H1 (cell line): ENCODE measurements at regions not wholly inside any gene's neighbourhood (a gene's known extent, or its start where the extent isn't known, plus 50 kb on each side); places are given as distances from the start of the nearest gene placed in this dataset.

ENCODE experiments used
- CTCF ChIA-PET: fragments of 300-600 bp; sonication (Branson Sonifier 250); formaldehyde crosslinking; loops from one replicate; lab custom pipeline; 2021; ENCODE audit not compliant: partially characterized antibody; lab: Charles Lee
- POLR2A ChIA-PET: fragments of 300-600 bp; sonication (Branson Sonifier 250); formaldehyde crosslinking; loops from one replicate; lab custom pipeline; 2021; ENCODE audit warnings: inconsistent platforms; ENCODE audit not compliant: partially characterized antibody; lab: Charles Lee
- DNase-seq, 2 experiments: peaks; one replicate each; pipeline versions ENCODE4 v3.0.0 to v3.0.0-alpha.2; 2010 to 2022; ENCODE audit warnings: low spot score in 2 of 2, low read depth in 1 of 2, mixed read lengths in 1 of 2
- FAIRE-seq: peaks from 2 replicates; lab custom pipeline; 2011; peaks lifted over from hg19 to GRCh38; lab: Jason Lieb, UNC
- H2AFZ ChIP-seq: 2 replicates; pipeline ENCODE4 v1.8.1; 2012; ENCODE audit warnings: low read length, inconsistent platforms
- H2AK5ac ChIP-seq: 2 replicates; pipeline ENCODE4 v1.6.1; 2013; ENCODE audit warnings: low read depth, low read length
- H2BK120ac ChIP-seq: replicated peaks from 2 replicates; pipeline ENCODE3; 2013; ENCODE audit warnings: low read depth, low read length, inconsistent platforms
- H2BK12ac ChIP-seq: 2 replicates; pipeline ENCODE4 v1.6.1; 2013; ENCODE audit warnings: low read depth, low read length
- H2BK15ac ChIP-seq: 2 replicates; pipeline ENCODE4 v1.6.1; 2013; ENCODE audit warnings: low read length
- H2BK20ac ChIP-seq: 2 replicates; pipeline ENCODE4 v1.6.1; 2013; ENCODE audit warnings: low read length
- H2BK5ac ChIP-seq: 2 replicates; pipeline ENCODE4 v1.6.1; 2013; ENCODE audit warnings: low read depth, low read length
- H3K14ac ChIP-seq: 2 replicates; pipeline ENCODE4 v1.6.1; 2013; ENCODE audit warnings: inconsistent platforms; ENCODE audit not compliant: insufficient read length
- H3K18ac ChIP-seq: 2 replicates; pipeline ENCODE4 v1.6.1; 2013; ENCODE audit warnings: low read length; ENCODE audit errors: extremely low read depth
- H3K23ac ChIP-seq: 2 replicates; pipeline ENCODE4 v1.6.1; 2013; ENCODE audit warnings: inconsistent platforms; ENCODE audit not compliant: insufficient read length
- H3K23me2 ChIP-seq: 2 replicates; pipeline ENCODE4 v1.6.1; 2013; ENCODE audit warnings: low read depth, low read length
- H3K27ac ChIP-seq: 2 replicates; pipeline ENCODE4 v1.6.1; 2011; ENCODE audit warnings: low read depth, low read length, inconsistent platforms
- H3K27me3 ChIP-seq, 4 experiments: replicated peaks in 1 of 4; 1 replicate in 1 of 4; 2 replicates in 3 of 4; pipeline versions ENCODE4 v1.6.1 to v1.8.1; 2011 to 2013; ENCODE audit warnings: low read length in 3 of 4, mild to moderate bottlenecking in 3 of 4, inconsistent platforms in 2 of 4, mixed read lengths in 2 of 4, moderate library complexity in 1 of 4; ENCODE audit not compliant: control insufficient read depth in 3 of 4, insufficient read depth in 3 of 4; ENCODE audit errors: extremely low read depth in 1 of 4
- H3K36me3 ChIP-seq, 4 experiments: 2 replicates each; pipeline versions ENCODE4 v1.6.1 to v1.8.1; 2011 to 2013; ENCODE audit warnings: mild to moderate bottlenecking in 4 of 4, low read length in 3 of 4, moderate library complexity in 2 of 4, control low read depth in 1 of 4, inconsistent platforms in 1 of 4; ENCODE audit not compliant: insufficient read depth in 4 of 4, control insufficient read depth in 2 of 4
- H3K4ac ChIP-seq: replicated peaks from 2 replicates; pipeline ENCODE3; 2013; ENCODE audit warnings: low read length, low read depth, mixed read lengths, inconsistent platforms; ENCODE audit not compliant: insufficient read length
- H3K4me1 ChIP-seq, 4 experiments: replicated peaks in 1 of 4; 1 replicate in 1 of 4; 2 replicates in 3 of 4; pipeline versions ENCODE4 v1.6.1 to v1.8.1; 2011 to 2013; ENCODE audit warnings: low read length in 3 of 4, inconsistent platforms in 2 of 4, mixed read lengths in 1 of 4; ENCODE audit not compliant: insufficient read depth in 4 of 4, control insufficient read depth in 3 of 4
- H3K4me2 ChIP-seq, 2 experiments: 2 replicates each; pipeline versions ENCODE4 v1.6.1 to v1.8.1; 2011 to 2013; ENCODE audit warnings: low read depth in 2 of 2, low read length in 2 of 2, control low read depth in 1 of 2, inconsistent platforms in 1 of 2, mild to moderate bottlenecking in 1 of 2; ENCODE audit not compliant: insufficient read depth in 1 of 2
- H3K4me3 ChIP-seq, 4 experiments: fragments of 200-600, 300-600 bp in 1 of 4; sonication (generic), shearing (Covaris generic), sonication (Bioruptor Twin) in 1 of 4; 2 replicates each; pipeline versions ENCODE4 v1.5.1 to v1.8.1; 2011 to 2016; ENCODE audit warnings: low read length in 4 of 4, low read depth in 3 of 4, control low read depth in 2 of 4, inconsistent platforms in 2 of 4, mild to moderate bottlenecking in 2 of 4, mixed read lengths in 1 of 4, moderate library complexity in 1 of 4; ENCODE audit not compliant: insufficient read depth in 2 of 4; ENCODE audit errors: extremely low read depth in 1 of 4
- H3K56ac ChIP-seq: replicated peaks from 2 replicates; pipeline ENCODE3; 2013; ENCODE audit warnings: low read depth, mild to moderate bottlenecking, mixed read lengths, low read length, inconsistent platforms; ENCODE audit not compliant: insufficient read length
- H3K79me1 ChIP-seq: 2 replicates; pipeline ENCODE4 v1.6.1; 2013; ENCODE audit warnings: low read depth, low read length, control low read depth
- H3K79me2 ChIP-seq, 2 experiments: 2 replicates each; pipeline versions ENCODE4 v1.6.1 to v1.8.1; 2012 to 2013; ENCODE audit warnings: low read length in 2 of 2, mild to moderate bottlenecking in 2 of 2, inconsistent platforms in 1 of 2; ENCODE audit not compliant: insufficient read depth in 2 of 2, control insufficient read depth in 1 of 2
- H3K9ac ChIP-seq, 4 experiments: replicated peaks in 1 of 4; 1 replicate in 1 of 4; 2 replicates in 3 of 4; pipeline versions ENCODE4 v1.6.1 to v1.8.1; 2011 to 2013; ENCODE audit warnings: low read depth in 3 of 4, low read length in 3 of 4, control low read depth in 2 of 4, mild to moderate bottlenecking in 2 of 4, moderate library complexity in 2 of 4, inconsistent platforms in 1 of 4; ENCODE audit errors: extremely low read depth in 1 of 4
- H3K9me3 ChIP-seq, 2 experiments: 2 replicates each; pipeline versions ENCODE4 v1.6.1 to v1.8.1; 2012 to 2013; ENCODE audit warnings: mild to moderate bottlenecking in 2 of 2, moderate library complexity in 2 of 2, control low read depth in 1 of 2, inconsistent platforms in 1 of 2, low read depth in 1 of 2, low read length in 1 of 2, mixed read lengths in 1 of 2; ENCODE audit not compliant: insufficient read depth in 2 of 2
- H4K20me1 ChIP-seq, 2 experiments: replicated peaks in 1 of 2; 2 replicates each; pipeline versions ENCODE3 to v1.8.1; 2011 to 2013; ENCODE audit warnings: inconsistent platforms in 2 of 2, low read length in 2 of 2, mild to moderate bottlenecking in 1 of 2; ENCODE audit not compliant: insufficient read depth in 2 of 2, control insufficient read depth in 1 of 2
- H4K5ac ChIP-seq: 2 replicates; pipeline ENCODE4 v1.6.1; 2013; ENCODE audit warnings: low read length, low read depth, mixed read lengths, inconsistent platforms; ENCODE audit not compliant: insufficient read length
- H4K8ac ChIP-seq: 2 replicates; pipeline ENCODE4 v1.8.0; 2013; ENCODE audit warnings: mild to moderate bottlenecking, moderate library complexity, low read length, inconsistent platforms; ENCODE audit not compliant: insufficient read depth; ENCODE audit errors: extremely low read depth
- H4K91ac ChIP-seq: replicated peaks from 2 replicates; pipeline ENCODE3; 2013; ENCODE audit warnings: low read length, mixed read lengths, inconsistent platforms; ENCODE audit not compliant: insufficient read length
- BRCA1 ChIP-seq: IDR thresholded peaks from 2 replicates; pipeline ENCODE4 v1.6.1; 2012; ENCODE audit warnings: low read depth, low read length, improper control_type of control experiment
- CHD2 ChIP-seq: IDR thresholded peaks from 2 replicates; pipeline ENCODE4 v1.6.1; 2012; ENCODE audit warnings: low read length, improper control_type of control experiment
- CREB1 ChIP-seq: IDR thresholded peaks from 2 replicates; pipeline ENCODE4 v1.6.1; 2012; ENCODE audit warnings: inconsistent platforms
- EP300 ChIP-seq, 2 experiments: IDR thresholded peaks; 1 replicate in 1 of 2; 2 replicates in 1 of 2; pipeline ENCODE4 v1.6.1; 2011 to 2012; ENCODE audit warnings: low read depth in 2 of 2, low read length in 2 of 2, mild to moderate bottlenecking in 2 of 2, borderline replicate concordance in 1 of 2, inconsistent platforms in 1 of 2, moderate library complexity in 1 of 2
- GABPA ChIP-seq: IDR thresholded peaks from 2 replicates; pipeline ENCODE4 v1.6.1; 2011; ENCODE audit warnings: mild to moderate bottlenecking, low read length, moderate library complexity, borderline replicate concordance; ENCODE audit not compliant: insufficient read depth
- KDM4A ChIP-seq: IDR thresholded peaks from one replicate; pipeline ENCODE4 v1.7.1; 2012; ENCODE audit warnings: low read depth, mild to moderate bottlenecking, moderate library complexity, low read length, inconsistent platforms; ENCODE audit not compliant: severe bottlenecking
- MAFK ChIP-seq: IDR thresholded peaks from 2 replicates; pipeline ENCODE4 v1.6.1; 2012; ENCODE audit warnings: low read depth, mild to moderate bottlenecking, improper control_type of control experiment, low read length
- MAX ChIP-seq: IDR thresholded peaks from 2 replicates; pipeline ENCODE4 v1.6.1; 2012; ENCODE audit warnings: inconsistent platforms
- PHF8 ChIP-seq: fragments of 200-600 bp; sonication (generic); conservative IDR thresholded peaks from 2 replicates; pipeline ENCODE4 v1.7.1; 2012; ENCODE audit warnings: low read depth, mild to moderate bottlenecking, inconsistent platforms, low read length, moderate library complexity
- POU5F1 ChIP-seq: IDR thresholded peaks from 2 replicates; pipeline ENCODE4 v1.6.1; 2011; ENCODE audit warnings: low read depth, mild to moderate bottlenecking, low read length, moderate library complexity
- SIRT6 ChIP-seq: IDR thresholded peaks from one replicate; pipeline ENCODE4 v1.7.1; 2012; ENCODE audit warnings: low read length, inconsistent platforms
- SIX5 ChIP-seq: IDR thresholded peaks from 2 replicates; pipeline ENCODE4 v1.6.1; 2011; ENCODE audit warnings: mild to moderate bottlenecking, low read depth, low read length
- SUZ12 ChIP-seq: fragments of 200-600 bp; sonication (generic); IDR thresholded peaks from 2 replicates; pipeline ENCODE4 v1.6.1; 2012; ENCODE audit warnings: mild to moderate bottlenecking, inconsistent platforms, low read length, moderate library complexity, mixed read lengths
- TAF1 ChIP-seq: IDR thresholded peaks from 2 replicates; pipeline ENCODE4 v1.6.1; 2011; ENCODE audit warnings: mild to moderate bottlenecking, low read depth, low read length
- USF2 ChIP-seq: IDR thresholded peaks from 2 replicates; pipeline ENCODE4 v1.6.1; 2011; ENCODE audit warnings: low read length, improper control_type of control experiment
- WGBS, 2 experiments: shearing (Covaris generic) in 1 of 2; methylation state at CpG; one replicate each; pipeline versions ENCODE4 v1.1.6 to v1.1.7; 2013 to 2015; ENCODE audit warnings: low lambda C conversion rate in 2 of 2, mixed read lengths in 2 of 2, inconsistent platforms in 1 of 2, low coverage in 1 of 2, missing lambda C conversion rate in 1 of 2; ENCODE audit not compliant: insufficient replicate concordance in 2 of 2, insufficient coverage in 1 of 2, insufficient read length in 1 of 2; ENCODE audit errors: extremely low coverage in 1 of 2, missing lambda C conversion rate in 1 of 2; 5-methylcytosine and 5-hydroxymethylcytosine counted together

GRCh38 chr13:107753291-107753690 is 462.0 kb downstream of the LIG4 start:
- no peak overlapping the region for H2BK120ac ChIP-seq
- no peaks in the 10 kb centered on the region; the same call in 1 of the 2 replicates for H3K23me2 ChIP-seq
- 90% methylated on average over 4 of the region's 4 CpGs; no CpG with 5 or more reads in 1 of the 2 experiments for WGBS, 2 experiments
- H2AK5ac ChIP-seq: no peak overlapping the region
- no peaks in the 10 kb centered on the region for H3K27me3 ChIP-seq
- no peak overlapping the region for H3K4me2 ChIP-seq
- no peaks in the 10 kb centered on the region for H3K36me3 ChIP-seq
- no peak overlapping the region for H3K14ac ChIP-seq
- POLR2A ChIA-PET: no interaction called here
- peaks cover 0 to 5% (median 1%) of the 10 kb centered on the region in 4 experiments; a peak in 2 of 7 replicates for H3K4me1 ChIP-seq
- no peak overlapping the region for H4K91ac ChIP-seq
- H3K4me3 ChIP-seq: no peak overlapping the region
- H3K9ac ChIP-seq: no peak overlapping the region
- H3K27ac ChIP-seq: no peak overlapping the region
- FAIRE-seq: no peak
- no peaks in the 10 kb centered on the region for H3K79me2 ChIP-seq
- H2BK15ac ChIP-seq: no peak overlapping the region
- H4K8ac ChIP-seq: no peak overlapping the region
- H3K79me1 ChIP-seq: no peaks in the 10 kb centered on the region
- no peak overlapping the region for H3K4ac ChIP-seq
- CTCF ChIA-PET: interaction anchor here (1.4 kb wide), 1 partner anchor 19 kb away, joined by 3 read pairs; no protein-coding TSS in a partner anchor
- no peak overlapping the region for H2AFZ ChIP-seq
- H2BK5ac ChIP-seq: no peak overlapping the region
- no peak overlapping the region for H2BK12ac ChIP-seq
- H4K20me1 ChIP-seq: no peaks in the 10 kb centered on the region
- no peak overlapping the region for H3K18ac ChIP-seq
- no peaks in the 10 kb centered on the region for H3K9me3 ChIP-seq
- H3K23ac ChIP-seq: no peak overlapping the region
- no peak overlapping the region for H4K5ac ChIP-seq
- no peak for DNase-seq
- no peak overlapping the region for H2BK20ac ChIP-seq
- H3K56ac ChIP-seq: no peak overlapping the region
- TF ChIP-seq KDM4A: no peak
- TF ChIP-seq POU5F1: no peak
- no peak for TF ChIP-seq BRCA1
- TF ChIP-seq PHF8: no peak
- TF ChIP-seq MAFK: no peak
- TF ChIP-seq TAF1: no peak
- TF ChIP-seq SIX5: no peak
- no peak for TF ChIP-seq USF2
- TF ChIP-seq SUZ12: no peak
- no peak for TF ChIP-seq MAX
- no peak for TF ChIP-seq CREB1
- TF ChIP-seq EP300 (IDR thresholded peaks at IDR 0.05; ENCODE audit: borderline replicate concordance in 1 of 2, low read depth in 2 of 2, low read length in 2 of 2): no peak
- TF ChIP-seq SIRT6: no peak
- no peak for TF ChIP-seq GABPA
- TF ChIP-seq CHD2: no peak
